ENCODE measurements at regions not wholly inside any gene's neighbourhood (a gene's known extent, or its start where the extent isn't known, plus 50 kb on each side); places are given as distances from the start of the nearest gene placed in this dataset.

GRCh38 chr9:108001237-108001636 is 511.7 kb upstream of the KLF4 start:
- TF ChIP-seq CTCF (conservative IDR thresholded peaks at IDR 0.05; ENCODE audit: low read depth in 2 of 2), result no peak
- TF ChIP-seq POLR2AphosphoS5 (IDR thresholded peaks at IDR 0.05; ENCODE audit: low read depth), result no peak
- TF ChIP-seq EZH2phosphoT487 (IDR thresholded peaks at IDR 0.05; ENCODE audit: unreplicated experiment), result no peak
- no peak for TF ChIP-seq REST (IDR thresholded peaks at IDR 0.05; ENCODE audit: unreplicated experiment)
- no peak for TF ChIP-seq EZH2 (IDR thresholded peaks at IDR 0.05; ENCODE audit: low read depth, unreplicated experiment)
- TF ChIP-seq ZNF462 (CRISPR knock-in tag; IDR thresholded peaks at IDR 0.05), result no peak
- no peak for TF ChIP-seq JUNB (IDR thresholded peaks at IDR 0.05; ENCODE audit: unreplicated experiment)
- no peak for TF ChIP-seq CREB1 (CRISPR knock-in tag; IDR thresholded peaks at IDR 0.05; ENCODE audit: low read depth)
- no peak for TF ChIP-seq ETS1 (IDR thresholded peaks at IDR 0.05)
- TF ChIP-seq ZNF331 (CRISPR knock-in tag; IDR thresholded peaks at IDR 0.05; ENCODE audit: low read depth), result no peak
- no peak for TF ChIP-seq STAT1 (IDR thresholded peaks at IDR 0.05; ENCODE audit: unreplicated experiment)
- TF ChIP-seq ZNF114 (CRISPR knock-in tag; IDR thresholded peaks at IDR 0.05), result no peak
- no peak for TF ChIP-seq NANOG (IDR thresholded peaks at IDR 0.05; ENCODE audit: borderline replicate concordance)

Measured in GM23338 (cell line).